ENCODE measurements at regions not wholly inside any gene's neighbourhood (a gene's known extent, or its start where the extent isn't known, plus 50 kb on each side); places are given as distances from the start of the nearest gene placed in this dataset.

DNA sequence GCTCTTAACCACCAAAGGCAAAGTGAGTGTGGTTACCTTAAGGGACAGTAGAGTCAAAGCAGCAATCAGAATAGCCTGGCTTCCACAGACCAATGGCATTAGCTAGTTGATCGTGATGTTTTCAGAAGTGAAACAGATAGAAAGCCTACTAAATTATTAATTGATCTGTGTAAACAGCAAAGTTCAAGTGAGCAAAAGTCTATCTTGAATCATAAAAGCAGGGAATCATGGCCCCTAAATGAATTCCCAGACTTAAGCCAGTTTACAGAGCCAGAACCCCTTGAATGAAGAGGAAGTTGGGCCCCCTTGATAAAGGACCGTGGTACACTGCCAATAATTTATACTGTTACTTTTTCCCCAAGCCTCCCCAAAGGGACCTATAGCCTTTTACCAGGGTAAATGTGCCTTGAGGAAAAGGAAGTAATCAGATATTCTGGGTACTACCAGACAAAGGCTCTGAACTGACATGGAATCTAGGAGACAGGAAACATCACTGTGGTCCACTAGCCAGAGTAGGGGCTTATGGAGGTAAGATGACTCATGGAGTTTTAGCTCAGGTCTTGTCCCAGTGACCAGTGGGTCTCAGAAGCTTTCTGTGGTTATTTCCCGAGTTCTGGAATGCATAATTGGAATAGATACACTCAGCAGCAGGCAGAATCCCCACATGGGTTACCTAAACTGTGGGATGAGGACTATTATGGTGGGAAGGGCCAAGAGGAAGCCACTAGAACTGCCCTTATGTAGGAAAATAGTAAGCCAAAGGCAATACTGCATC, 317.5 kb downstream of the CD83 start:
- CTCF ChIA-PET, result no interaction called here
- no peak overlapping the region for H2AFZ ChIP-seq (ENCODE audit: control insufficient read depth, low read depth, low read length)
- in situ Hi-C loops (cut with MboI), result no loop called here

More for the DNA sequence above, 317.5 kb downstream of the CD83 start:
- POLR2A ChIA-PET, result no interaction called here
- SMC1A ChIA-PET (ENCODE audit: uncharacterized antibody, unreplicated experiment), result no interaction called here
- FAIRE-seq (no peak), DNase-seq (ENCODE audit: low read depth, low spot score) (no peak), ATAC-seq (no peak)
- 19% methylated on average over 3 of the region's 3 CpGs for WGBS (ENCODE audit: insufficient coverage, insufficient replicate concordance, low lambda C conversion rate, missing lambda C conversion rate)
- Histone ChIP-seq H3K4me1 (ENCODE audit: control insufficient read depth, insufficient read depth, low read length) (no peaks in the 10 kb centered on the region), H3K79me2 (ENCODE audit: control insufficient read depth, insufficient read depth, low read length) (no peaks in the 10 kb centered on the region), H3K27me3 (replicated peaks in 1 of 2; ENCODE audit: control insufficient read depth in 2 of 2, insufficient read depth in 2 of 2, low read length in 1 of 2) (no peaks in the 10 kb centered on the region; a peak in 1 of 4 replicates), H3K4me2 (ENCODE audit: control insufficient read depth, insufficient read depth) (no peak overlapping the region), H3K27ac (ENCODE audit: control insufficient read depth, insufficient read depth) (no peak overlapping the region), H4K20me1 (ENCODE audit: control insufficient read depth, insufficient read depth) (no peaks in the 10 kb centered on the region), H3K36me3 (ENCODE audit: control insufficient read depth in 2 of 2, insufficient read depth in 2 of 2, low read length in 1 of 2) (no peaks in the 10 kb centered on the region), H3K9me3 (replicated peaks; ENCODE audit: control insufficient read depth, insufficient read depth, low read length) (no peaks in the 10 kb centered on the region), H3K4me3 (no peak overlapping the region), H3K9ac (ENCODE audit: control insufficient read depth, insufficient read depth, low read length) (no peak overlapping the region)
- TF ChIP-seq, protein P1, sequence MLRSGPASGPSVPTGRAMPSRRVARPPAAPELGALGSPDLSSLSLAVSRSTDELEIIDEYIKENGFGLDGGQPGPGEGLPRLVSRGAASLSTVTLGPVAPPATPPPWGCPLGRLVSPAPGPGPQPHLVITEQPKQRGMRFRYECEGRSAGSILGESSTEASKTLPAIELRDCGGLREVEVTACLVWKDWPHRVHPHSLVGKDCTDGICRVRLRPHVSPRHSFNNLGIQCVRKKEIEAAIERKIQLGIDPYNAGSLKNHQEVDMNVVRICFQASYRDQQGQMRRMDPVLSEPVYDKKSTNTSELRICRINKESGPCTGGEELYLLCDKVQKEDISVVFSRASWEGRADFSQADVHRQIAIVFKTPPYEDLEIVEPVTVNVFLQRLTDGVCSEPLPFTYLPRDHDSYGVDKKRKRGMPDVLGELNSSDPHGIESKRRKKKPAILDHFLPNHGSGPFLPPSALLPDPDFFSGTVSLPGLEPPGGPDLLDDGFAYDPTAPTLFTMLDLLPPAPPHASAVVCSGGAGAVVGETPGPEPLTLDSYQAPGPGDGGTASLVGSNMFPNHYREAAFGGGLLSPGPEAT (IDR thresholded peaks at IDR 0.05; ENCODE audit: low read depth), result no peak
- TF ChIP-seq MYB (IDR thresholded peaks at IDR 0.05; ENCODE audit: borderline replicate concordance, low read depth, low read length) (no peak), CBX5 (IDR thresholded peaks at IDR 0.05; ENCODE audit: low read depth) (no peak)
- TF ChIP-seq, protein P2, sequence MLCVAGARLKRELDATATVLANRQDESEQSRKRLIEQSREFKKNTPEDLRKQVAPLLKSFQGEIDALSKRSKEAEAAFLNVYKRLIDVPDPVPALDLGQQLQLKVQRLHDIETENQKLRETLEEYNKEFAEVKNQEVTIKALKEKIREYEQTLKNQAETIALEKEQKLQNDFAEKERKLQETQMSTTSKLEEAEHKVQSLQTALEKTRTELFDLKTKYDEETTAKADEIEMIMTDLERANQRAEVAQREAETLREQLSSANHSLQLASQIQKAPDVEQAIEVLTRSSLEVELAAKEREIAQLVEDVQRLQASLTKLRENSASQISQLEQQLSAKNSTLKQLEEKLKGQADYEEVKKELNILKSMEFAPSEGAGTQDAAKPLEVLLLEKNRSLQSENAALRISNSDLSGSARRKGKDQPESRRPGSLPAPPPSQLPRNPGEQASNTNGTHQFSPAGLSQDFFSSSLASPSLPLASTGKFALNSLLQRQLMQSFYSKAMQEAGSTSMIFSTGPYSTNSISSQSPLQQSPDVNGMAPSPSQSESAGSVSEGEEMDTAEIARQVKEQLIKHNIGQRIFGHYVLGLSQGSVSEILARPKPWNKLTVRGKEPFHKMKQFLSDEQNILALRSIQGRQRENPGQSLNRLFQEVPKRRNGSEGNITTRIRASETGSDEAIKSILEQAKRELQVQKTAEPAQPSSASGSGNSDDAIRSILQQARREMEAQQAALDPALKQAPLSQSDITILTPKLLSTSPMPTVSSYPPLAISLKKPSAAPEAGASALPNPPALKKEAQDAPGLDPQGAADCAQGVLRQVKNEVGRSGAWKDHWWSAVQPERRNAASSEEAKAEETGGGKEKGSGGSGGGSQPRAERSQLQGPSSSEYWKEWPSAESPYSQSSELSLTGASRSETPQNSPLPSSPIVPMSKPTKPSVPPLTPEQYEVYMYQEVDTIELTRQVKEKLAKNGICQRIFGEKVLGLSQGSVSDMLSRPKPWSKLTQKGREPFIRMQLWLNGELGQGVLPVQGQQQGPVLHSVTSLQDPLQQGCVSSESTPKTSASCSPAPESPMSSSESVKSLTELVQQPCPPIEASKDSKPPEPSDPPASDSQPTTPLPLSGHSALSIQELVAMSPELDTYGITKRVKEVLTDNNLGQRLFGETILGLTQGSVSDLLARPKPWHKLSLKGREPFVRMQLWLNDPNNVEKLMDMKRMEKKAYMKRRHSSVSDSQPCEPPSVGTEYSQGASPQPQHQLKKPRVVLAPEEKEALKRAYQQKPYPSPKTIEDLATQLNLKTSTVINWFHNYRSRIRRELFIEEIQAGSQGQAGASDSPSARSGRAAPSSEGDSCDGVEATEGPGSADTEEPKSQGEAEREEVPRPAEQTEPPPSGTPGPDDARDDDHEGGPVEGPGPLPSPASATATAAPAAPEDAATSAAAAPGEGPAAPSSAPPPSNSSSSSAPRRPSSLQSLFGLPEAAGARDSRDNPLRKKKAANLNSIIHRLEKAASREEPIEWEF (IDR thresholded peaks at IDR 0.05; ENCODE audit: insufficient replicate concordance, low read depth, low read length), result no peak
- RAD21 ChIA-PET (ENCODE audit: unreplicated experiment), result no interaction called here
- intact Hi-C loops (cut with micrococcal nuclease; ENCODE audit: unreplicated experiment), result no loop called here
- no TSS peak for BruUV-seq (replicated peaks)

Data from GM12878 (cell line).